HepG2 (cell line): ENCODE measurements at regions not wholly inside any gene's neighbourhood (a gene's known extent, or its start where the extent isn't known, plus 50 kb on each side); places are given as distances from the start of the nearest gene placed in this dataset.

ENCODE experiments used
- KDM3A ChIP-seq: IDR thresholded peaks from 2 replicates; pipeline ENCODE4 v1.6.1; 2018; ENCODE audit warnings: low read depth, missing compliant biosample characterization
- KMT2B ChIP-seq: IDR thresholded peaks from 2 replicates; pipeline ENCODE4 v1.6.1; 2016; ENCODE audit warnings: missing genetic modification reagents, missing compliant biosample characterization
- PATZ1 ChIP-seq: sonication (generic); formaldehyde crosslinking; IDR thresholded peaks from 2 replicates; pipeline ENCODE4 v1.4.0; 2020; ENCODE audit warnings: missing genetic modification reagents
- SUZ12 ChIP-seq: fragments of 150-350 bp; IDR thresholded peaks from 2 replicates; pipeline ENCODE4 v1.6.1; 2014; ENCODE audit warnings: low read depth, low read length
- ZFP62 ChIP-seq: sonication (generic); formaldehyde crosslinking; IDR thresholded peaks from 2 replicates; pipeline ENCODE4 v1.4.0; 2020; ENCODE audit warnings: missing genetic modification reagents
- ZMYM2 ChIP-seq: sonication (generic); formaldehyde crosslinking; IDR thresholded peaks from 2 replicates; pipeline ENCODE4 v1.8.0; 2022; ENCODE audit warnings: mild to moderate bottlenecking, missing genetic modification reagents
- ZMYM3 ChIP-seq: sonication (generic); formaldehyde crosslinking; IDR thresholded peaks from 2 replicates; pipeline ENCODE4 v1.5.1; 2020; ENCODE audit warnings: mild to moderate bottlenecking, missing genetic modification reagents
- ZNF382 ChIP-seq: sonication (generic); formaldehyde crosslinking; IDR thresholded peaks from 2 replicates; pipeline ENCODE4 v1.5.0; 2020; ENCODE audit warnings: missing genetic modification reagents, mild to moderate bottlenecking, borderline replicate concordance
- ZNF441 ChIP-seq: sonication (generic); formaldehyde crosslinking; IDR thresholded peaks from 2 replicates; pipeline ENCODE4 v1.7.0; 2021; ENCODE audit warnings: missing genetic modification reagents, borderline replicate concordance
- ZNF513 ChIP-seq: sonication (generic); formaldehyde crosslinking; conservative IDR thresholded peaks from 2 replicates; pipeline ENCODE4 v1.5.0; 2020; ENCODE audit warnings: missing genetic modification reagents
- ZNF598 ChIP-seq: sonication (generic); formaldehyde crosslinking; IDR thresholded peaks from 2 replicates; pipeline ENCODE4 v1.5.1; 2020; ENCODE audit warnings: mild to moderate bottlenecking, missing genetic modification reagents, borderline replicate concordance
- ZNF644 ChIP-seq: IDR thresholded peaks from 2 replicates; pipeline ENCODE4 v1.6.1; 2016; ENCODE audit warnings: low read depth
- ZNF788 ChIP-seq: sonication (generic); formaldehyde crosslinking; IDR thresholded peaks from 2 replicates; pipeline ENCODE4 v1.5.0; 2020; ENCODE audit warnings: mild to moderate bottlenecking, missing genetic modification reagents, borderline replicate concordance
- ZNF792 ChIP-seq: IDR thresholded peaks from 2 replicates; pipeline ENCODE4 v1.6.1; 2016
- TF ChIP-seq, protein P1 (sequence below): sonication (generic); formaldehyde crosslinking; IDR thresholded peaks from 2 replicates; pipeline ENCODE4 v1.9.0; 2021; ENCODE audit warnings: mild to moderate bottlenecking, missing genetic modification reagents
- TF ChIP-seq, protein P2 (sequence below): sonication (generic); formaldehyde crosslinking; IDR thresholded peaks from 2 replicates; pipeline ENCODE4 v1.5.0; 2020; ENCODE audit warnings: mild to moderate bottlenecking, missing genetic modification reagents, moderate library complexity
- TF ChIP-seq, protein P3 (sequence below): sonication (generic); formaldehyde crosslinking; IDR thresholded peaks from 2 replicates; pipeline ENCODE4 v1.4.0; 2020; ENCODE audit warnings: missing genetic modification reagents

DNA sequence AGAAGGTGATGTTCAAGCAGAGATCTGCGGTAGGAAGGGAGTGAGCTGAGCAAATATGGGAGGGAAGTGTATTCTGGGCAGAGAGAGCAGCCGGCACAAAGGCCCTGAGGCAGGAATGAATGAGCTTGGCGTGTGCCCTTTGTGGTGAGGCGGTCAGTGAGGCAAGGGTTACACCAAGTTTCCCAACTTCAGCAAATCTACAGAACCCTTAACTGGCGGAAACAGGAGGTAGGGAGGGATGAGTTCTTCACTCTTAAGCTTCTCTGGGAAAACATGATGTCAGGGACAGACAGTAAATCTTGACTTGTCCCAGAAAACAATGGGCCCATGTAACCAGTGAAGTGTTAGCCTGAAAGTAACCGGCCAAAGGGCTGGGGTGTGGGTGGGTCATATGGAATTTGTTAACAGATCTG lies 97.1 kb upstream of the PTPN1 start (continued):
- TF ChIP-seq, protein P1, sequence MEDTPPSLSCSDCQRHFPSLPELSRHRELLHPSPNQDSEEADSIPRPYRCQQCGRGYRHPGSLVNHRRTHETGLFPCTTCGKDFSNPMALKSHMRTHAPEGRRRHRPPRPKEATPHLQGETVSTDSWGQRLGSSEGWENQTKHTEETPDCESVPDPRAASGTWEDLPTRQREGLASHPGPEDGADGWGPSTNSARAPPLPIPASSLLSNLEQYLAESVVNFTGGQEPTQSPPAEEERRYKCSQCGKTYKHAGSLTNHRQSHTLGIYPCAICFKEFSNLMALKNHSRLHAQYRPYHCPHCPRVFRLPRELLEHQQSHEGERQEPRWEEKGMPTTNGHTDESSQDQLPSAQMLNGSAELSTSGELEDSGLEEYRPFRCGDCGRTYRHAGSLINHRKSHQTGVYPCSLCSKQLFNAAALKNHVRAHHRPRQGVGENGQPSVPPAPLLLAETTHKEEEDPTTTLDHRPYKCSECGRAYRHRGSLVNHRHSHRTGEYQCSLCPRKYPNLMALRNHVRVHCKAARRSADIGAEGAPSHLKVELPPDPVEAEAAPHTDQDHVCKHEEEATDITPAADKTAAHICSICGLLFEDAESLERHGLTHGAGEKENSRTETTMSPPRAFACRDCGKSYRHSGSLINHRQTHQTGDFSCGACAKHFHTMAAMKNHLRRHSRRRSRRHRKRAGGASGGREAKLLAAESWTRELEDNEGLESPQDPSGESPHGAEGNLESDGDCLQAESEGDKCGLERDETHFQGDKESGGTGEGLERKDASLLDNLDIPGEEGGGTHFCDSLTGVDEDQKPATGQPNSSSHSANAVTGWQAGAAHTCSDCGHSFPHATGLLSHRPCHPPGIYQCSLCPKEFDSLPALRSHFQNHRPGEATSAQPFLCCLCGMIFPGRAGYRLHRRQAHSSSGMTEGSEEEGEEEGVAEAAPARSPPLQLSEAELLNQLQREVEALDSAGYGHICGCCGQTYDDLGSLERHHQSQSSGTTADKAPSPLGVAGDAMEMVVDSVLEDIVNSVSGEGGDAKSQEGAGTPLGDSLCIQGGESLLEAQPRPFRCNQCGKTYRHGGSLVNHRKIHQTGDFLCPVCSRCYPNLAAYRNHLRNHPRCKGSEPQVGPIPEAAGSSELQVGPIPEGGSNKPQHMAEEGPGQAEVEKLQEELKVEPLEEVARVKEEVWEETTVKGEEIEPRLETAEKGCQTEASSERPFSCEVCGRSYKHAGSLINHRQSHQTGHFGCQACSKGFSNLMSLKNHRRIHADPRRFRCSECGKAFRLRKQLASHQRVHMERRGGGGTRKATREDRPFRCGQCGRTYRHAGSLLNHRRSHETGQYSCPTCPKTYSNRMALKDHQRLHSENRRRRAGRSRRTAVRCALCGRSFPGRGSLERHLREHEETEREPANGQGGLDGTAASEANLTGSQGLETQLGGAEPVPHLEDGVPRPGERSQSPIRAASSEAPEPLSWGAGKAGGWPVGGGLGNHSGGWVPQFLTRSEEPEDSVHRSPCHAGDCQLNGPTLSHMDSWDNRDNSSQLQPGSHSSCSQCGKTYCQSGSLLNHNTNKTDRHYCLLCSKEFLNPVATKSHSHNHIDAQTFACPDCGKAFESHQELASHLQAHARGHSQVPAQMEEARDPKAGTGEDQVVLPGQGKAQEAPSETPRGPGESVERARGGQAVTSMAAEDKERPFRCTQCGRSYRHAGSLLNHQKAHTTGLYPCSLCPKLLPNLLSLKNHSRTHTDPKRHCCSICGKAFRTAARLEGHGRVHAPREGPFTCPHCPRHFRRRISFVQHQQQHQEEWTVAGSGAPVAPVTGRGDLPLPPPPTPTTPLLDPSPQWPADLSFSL (CRISPR knock-in tag), result no peak
- TF ChIP-seq ZNF792 (CRISPR knock-in tag) (no peak), ZNF788 (CRISPR knock-in tag) (no peak), ZNF441 (no peak), ZNF598 (peak; percentile 46; the same call in 1 of the 2 replicates), ZNF513 (CRISPR knock-in tag) (no peak), ZFP62 (CRISPR knock-in tag) (no peak), PATZ1 (peak; percentile 29), ZNF644 (CRISPR knock-in tag) (peak; percentile 17; the same call in 1 of the 2 replicates), ZMYM3 (CRISPR knock-in tag) (peak; percentile 99), KDM3A (CRISPR knock-in tag) (no peak), ZMYM2 (CRISPR knock-in tag) (peak; percentile 55; the same call in 1 of the 2 replicates), ZNF382 (CRISPR knock-in tag) (no peak), KMT2B (CRISPR knock-in tag) (no peak), SUZ12 (no peak)
- TF ChIP-seq, protein P2, sequence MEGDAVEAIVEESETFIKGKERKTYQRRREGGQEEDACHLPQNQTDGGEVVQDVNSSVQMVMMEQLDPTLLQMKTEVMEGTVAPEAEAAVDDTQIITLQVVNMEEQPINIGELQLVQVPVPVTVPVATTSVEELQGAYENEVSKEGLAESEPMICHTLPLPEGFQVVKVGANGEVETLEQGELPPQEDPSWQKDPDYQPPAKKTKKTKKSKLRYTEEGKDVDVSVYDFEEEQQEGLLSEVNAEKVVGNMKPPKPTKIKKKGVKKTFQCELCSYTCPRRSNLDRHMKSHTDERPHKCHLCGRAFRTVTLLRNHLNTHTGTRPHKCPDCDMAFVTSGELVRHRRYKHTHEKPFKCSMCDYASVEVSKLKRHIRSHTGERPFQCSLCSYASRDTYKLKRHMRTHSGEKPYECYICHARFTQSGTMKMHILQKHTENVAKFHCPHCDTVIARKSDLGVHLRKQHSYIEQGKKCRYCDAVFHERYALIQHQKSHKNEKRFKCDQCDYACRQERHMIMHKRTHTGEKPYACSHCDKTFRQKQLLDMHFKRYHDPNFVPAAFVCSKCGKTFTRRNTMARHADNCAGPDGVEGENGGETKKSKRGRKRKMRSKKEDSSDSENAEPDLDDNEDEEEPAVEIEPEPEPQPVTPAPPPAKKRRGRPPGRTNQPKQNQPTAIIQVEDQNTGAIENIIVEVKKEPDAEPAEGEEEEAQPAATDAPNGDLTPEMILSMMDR (CRISPR knock-in tag), result peak; percentile 41; the same call in 1 of the 2 replicates
- TF ChIP-seq, protein P3, sequence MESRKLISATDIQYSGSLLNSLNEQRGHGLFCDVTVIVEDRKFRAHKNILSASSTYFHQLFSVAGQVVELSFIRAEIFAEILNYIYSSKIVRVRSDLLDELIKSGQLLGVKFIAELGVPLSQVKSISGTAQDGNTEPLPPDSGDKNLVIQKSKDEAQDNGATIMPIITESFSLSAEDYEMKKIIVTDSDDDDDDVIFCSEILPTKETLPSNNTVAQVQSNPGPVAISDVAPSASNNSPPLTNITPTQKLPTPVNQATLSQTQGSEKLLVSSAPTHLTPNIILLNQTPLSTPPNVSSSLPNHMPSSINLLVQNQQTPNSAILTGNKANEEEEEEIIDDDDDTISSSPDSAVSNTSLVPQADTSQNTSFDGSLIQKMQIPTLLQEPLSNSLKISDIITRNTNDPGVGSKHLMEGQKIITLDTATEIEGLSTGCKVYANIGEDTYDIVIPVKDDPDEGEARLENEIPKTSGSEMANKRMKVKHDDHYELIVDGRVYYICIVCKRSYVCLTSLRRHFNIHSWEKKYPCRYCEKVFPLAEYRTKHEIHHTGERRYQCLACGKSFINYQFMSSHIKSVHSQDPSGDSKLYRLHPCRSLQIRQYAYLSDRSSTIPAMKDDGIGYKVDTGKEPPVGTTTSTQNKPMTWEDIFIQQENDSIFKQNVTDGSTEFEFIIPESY (CRISPR knock-in tag), result peak; percentile 62; the same call in 1 of the 2 replicates
